Activated naive CD4-positive, alpha-beta T cell treated with anti-CD3 and anti-CD28 coated beads, Interleukin-2, amount 50 U/mL, for 24 hours (primary cell): ENCODE measurements at regions not wholly inside any gene's neighbourhood (a gene's known extent, or its start where the extent isn't known, plus 50 kb on each side); places are given as distances from the start of the nearest gene placed in this dataset.
"Not testable (repeated sequence)": the region's sequence is repeated elsewhere in the genome, so short reads cannot be mapped to it uniquely, and the experiment has no call there.

Experiments
- H3K27ac Mint-ChIP-seq: one replicate; pipeline ENCODE4 v1.8.0; 2021; ENCODE audit warnings: mild to moderate bottlenecking, mixed read lengths
- H3K27me3 Mint-ChIP-seq: one replicate; pipeline ENCODE4 v1.8.0; 2021; ENCODE audit warnings: mixed read lengths
- H3K36me3 Mint-ChIP-seq: one replicate; pipeline ENCODE4 v1.8.0; 2021; ENCODE audit warnings: mixed read lengths
- H3K4me1 Mint-ChIP-seq: one replicate; pipeline ENCODE4 v1.8.0; 2021; ENCODE audit warnings: mixed read lengths
- H3K4me3 Mint-ChIP-seq: one replicate; pipeline ENCODE4 v1.8.0; 2021; ENCODE audit warnings: mild to moderate bottlenecking, mixed read lengths
- H3K9me3 Mint-ChIP-seq: one replicate; pipeline ENCODE4 v1.8.0; 2021; ENCODE audit warnings: mixed read lengths

- H3K36me3 Mint-ChIP-seq: no peaks in the 10 kb centered on the region
- H3K27me3 Mint-ChIP-seq: peaks cover 3% of the 10 kb centered on the region
- no peak overlapping the region for H3K27ac Mint-ChIP-seq
- H3K9me3 Mint-ChIP-seq: no peaks in the 10 kb centered on the region
- H3K4me1 Mint-ChIP-seq: no peaks in the 10 kb centered on the region
- no peak overlapping the region for H3K4me3 Mint-ChIP-seq
Measured at GRCh38 chr9:84054341-84055010, 73.9 kb downstream of the RMI1 start.

GRCh38 chr9:84057662-84058061, 77.1 kb downstream of the RMI1 start:
- no peak overlapping the region for H3K4me3 Mint-ChIP-seq
- H3K36me3 Mint-ChIP-seq: no peaks in the 10 kb centered on the region
- no peaks in the 10 kb centered on the region for H3K4me1 Mint-ChIP-seq
- H3K9me3 Mint-ChIP-seq: no peaks in the 10 kb centered on the region
- H3K27me3 Mint-ChIP-seq: peaks cover 3% of the 10 kb centered on the region
- no peak overlapping the region for H3K27ac Mint-ChIP-seq

DNA sequence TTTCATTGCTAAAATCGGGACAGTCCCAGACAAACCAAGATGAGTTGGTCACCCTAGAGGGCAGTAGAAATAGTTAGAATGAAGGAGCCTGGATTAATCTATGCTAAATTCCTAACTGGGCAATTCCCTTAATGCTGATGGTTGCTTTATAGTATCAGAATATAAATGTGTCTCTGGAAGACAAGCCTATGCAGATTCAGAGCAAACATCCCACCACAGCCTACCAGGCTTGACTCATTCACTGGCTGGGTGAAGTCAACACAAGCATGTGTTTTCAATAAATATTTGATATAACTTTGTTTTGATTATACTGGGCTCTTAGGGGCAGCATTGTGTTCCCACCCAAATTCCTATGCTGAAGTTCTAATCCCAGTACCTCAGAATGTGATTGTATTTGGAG, 79.3 kb downstream of the RMI1 start:
- no peak overlapping the region for H3K27ac Mint-ChIP-seq
- no peaks in the 10 kb centered on the region for H3K4me1 Mint-ChIP-seq
- H3K27me3 Mint-ChIP-seq: peaks cover 3% of the 10 kb centered on the region

DNA sequence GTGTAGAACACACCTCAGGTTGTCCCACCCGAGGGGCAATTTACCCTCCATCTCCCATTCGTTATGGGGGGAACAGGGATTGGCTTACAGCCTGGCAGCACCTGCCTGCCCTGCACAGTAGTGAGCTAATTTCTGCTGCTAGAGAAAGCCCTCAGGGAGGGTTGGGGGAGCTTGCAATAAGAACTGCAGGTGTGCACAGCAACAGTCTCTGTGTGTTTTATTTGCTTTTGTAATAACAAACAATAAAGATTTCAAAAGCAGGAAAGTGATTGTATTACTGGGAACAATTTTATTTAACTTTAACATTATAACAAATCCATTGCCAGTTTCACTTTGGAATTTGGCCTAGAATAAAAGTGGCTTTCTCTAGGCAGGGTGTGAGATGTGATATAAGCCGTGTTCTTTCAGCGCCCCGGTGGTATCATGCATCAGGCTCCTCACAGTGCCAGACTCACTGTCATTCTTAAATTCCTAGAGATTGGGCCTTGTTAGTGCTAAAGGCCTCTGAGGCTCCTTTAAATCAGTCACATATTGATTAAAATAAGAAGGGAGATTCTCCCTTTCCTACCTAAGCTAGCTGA, 81.1 kb downstream of the RMI1 start:
- Mint-ChIP-seq H3K4me3 (no peak overlapping the region), H3K9me3 (no peaks in the 10 kb centered on the region), H3K27me3 (peaks cover 3% of the 10 kb centered on the region), H3K27ac (no peak overlapping the region), H3K4me1 (no peaks in the 10 kb centered on the region), H3K36me3 (no peaks in the 10 kb centered on the region)

More for the DNA sequence above, 79.3 kb downstream of the RMI1 start:
- Mint-ChIP-seq H3K9me3 (no peaks in the 10 kb centered on the region), H3K4me3 (no peak overlapping the region), H3K36me3 (no peaks in the 10 kb centered on the region)

DNA sequence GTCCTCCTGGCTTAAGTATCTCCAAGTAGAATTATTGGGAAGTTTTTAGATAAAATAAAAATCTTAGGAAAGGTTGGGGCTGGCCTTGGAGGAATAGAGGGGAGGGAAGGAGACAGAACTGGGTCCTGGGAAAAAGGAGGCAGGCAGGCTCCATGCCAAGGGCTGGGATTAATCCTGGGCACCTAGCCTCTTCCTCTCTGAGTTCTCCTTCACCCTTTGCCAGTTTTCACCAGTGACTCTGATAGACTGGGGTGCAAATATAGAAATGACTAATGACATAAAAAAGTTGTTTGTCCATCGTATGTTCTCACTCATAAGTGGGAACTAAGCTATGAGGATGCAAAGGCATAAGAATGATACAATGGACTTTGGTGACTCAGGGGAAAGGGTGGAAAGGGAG, 81.9 kb downstream of the RMI1 start:
- Mint-ChIP-seq H3K27me3 (peaks cover 3% of the 10 kb centered on the region), H3K9me3 (no peaks in the 10 kb centered on the region), H3K27ac (no peak overlapping the region), H3K4me1 (no peaks in the 10 kb centered on the region), H3K4me3 (no peak overlapping the region), H3K36me3 (no peaks in the 10 kb centered on the region)

DNA sequence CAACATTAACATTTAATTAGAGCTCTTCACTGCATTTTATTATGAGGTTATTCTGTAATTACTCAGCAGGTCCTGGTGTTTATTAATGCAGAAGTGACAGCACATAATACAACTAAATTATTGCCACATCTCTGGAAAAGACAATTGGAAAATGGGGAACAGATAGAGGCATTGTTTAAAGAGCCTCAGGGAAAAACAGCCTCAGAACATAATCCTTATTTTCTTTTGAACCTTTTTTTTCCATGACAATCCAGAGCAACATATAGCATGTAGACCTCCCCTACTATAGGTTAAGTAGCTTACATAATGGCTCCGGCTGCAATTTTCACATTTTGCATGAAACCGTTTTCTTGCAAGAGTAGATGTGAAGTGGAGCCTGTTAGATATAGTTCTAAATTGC, 87.2 kb downstream of the RMI1 start:
- no peak overlapping the region for H3K4me3 Mint-ChIP-seq
- H3K27ac Mint-ChIP-seq: no peak overlapping the region
- H3K4me1 Mint-ChIP-seq: no peaks in the 10 kb centered on the region
- H3K9me3 Mint-ChIP-seq: no peaks in the 10 kb centered on the region
- no peaks in the 10 kb centered on the region for H3K36me3 Mint-ChIP-seq
- no peaks in the 10 kb centered on the region for H3K27me3 Mint-ChIP-seq

- no peak overlapping the region for H3K4me3 Mint-ChIP-seq
Measured at GRCh38 chr9:84068872-84069271, 88.3 kb downstream of the RMI1 start.

GRCh38 chr9:84070590-84070989, 90.0 kb downstream of the RMI1 start:
- Mint-ChIP-seq H3K36me3 (peaks cover 1% of the 10 kb centered on the region), H3K27me3 (no peaks in the 10 kb centered on the region), H3K4me3 (no peak overlapping the region), H3K27ac (no peak overlapping the region), H3K9me3 (no peaks in the 10 kb centered on the region), H3K4me1 (no peaks in the 10 kb centered on the region)

More at GRCh38 chr9:84068872-84069271, 88.3 kb downstream of the RMI1 start:
- H3K9me3 Mint-ChIP-seq: no peaks in the 10 kb centered on the region
- H3K4me1 Mint-ChIP-seq: no peaks in the 10 kb centered on the region
- H3K36me3 Mint-ChIP-seq: no peaks in the 10 kb centered on the region
- H3K27ac Mint-ChIP-seq: no peak overlapping the region
- no peaks in the 10 kb centered on the region for H3K27me3 Mint-ChIP-seq

DNA sequence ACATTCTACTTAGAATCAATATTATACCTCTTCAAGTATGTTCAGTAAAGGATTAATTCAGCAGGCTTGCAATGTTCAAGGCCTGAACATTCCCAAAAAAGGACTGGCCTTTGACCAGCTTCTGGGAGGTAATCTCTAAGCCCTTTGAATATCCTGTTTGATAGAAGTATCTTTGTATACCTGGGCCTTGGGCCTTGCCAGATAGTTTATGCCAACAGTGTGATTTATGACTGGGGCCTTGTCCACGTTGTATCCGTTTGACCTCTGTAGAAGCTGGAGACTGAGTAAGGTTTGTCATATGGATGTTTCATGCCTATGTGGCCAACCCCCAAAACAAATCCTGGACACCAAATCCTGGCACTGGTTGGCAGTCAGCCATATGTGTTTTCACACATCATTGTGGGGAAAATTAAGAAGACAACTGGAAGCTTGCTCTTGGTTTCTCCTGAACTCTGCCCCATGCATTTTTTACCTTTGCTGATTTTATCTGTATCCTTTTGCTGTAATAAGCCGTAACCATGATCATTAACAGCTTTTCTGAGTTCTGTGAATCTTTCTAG, 92.1 kb downstream of the RMI1 start:
- no peak overlapping the region for H3K27ac Mint-ChIP-seq
- H3K9me3 Mint-ChIP-seq: no peaks in the 10 kb centered on the region
- no peaks in the 10 kb centered on the region for H3K27me3 Mint-ChIP-seq
- no peak overlapping the region for H3K4me3 Mint-ChIP-seq
- no peaks in the 10 kb centered on the region for H3K4me1 Mint-ChIP-seq
- peaks cover 1% of the 10 kb centered on the region for H3K36me3 Mint-ChIP-seq

DNA sequence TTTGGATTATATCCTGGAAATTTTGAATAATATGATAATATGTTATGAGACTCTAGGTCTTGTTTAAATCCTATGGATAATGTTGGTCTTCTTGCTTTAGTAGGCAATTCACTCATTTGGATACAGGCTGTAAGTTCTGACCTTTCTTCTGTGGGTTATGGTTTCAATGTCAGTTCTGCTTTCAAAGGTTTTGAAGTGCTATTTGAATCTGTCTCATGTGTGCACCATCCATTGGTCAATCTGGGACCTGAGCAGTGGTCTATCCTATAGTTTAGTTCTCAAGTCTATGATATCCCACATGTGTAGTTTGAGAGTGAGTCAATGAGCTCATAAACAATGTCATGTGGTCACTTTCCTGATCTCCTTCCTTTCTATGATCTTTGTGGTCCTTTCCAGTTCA, 94.4 kb downstream of the RMI1 start:
- no peaks in the 10 kb centered on the region for H3K4me1 Mint-ChIP-seq
- no peaks in the 10 kb centered on the region for H3K27me3 Mint-ChIP-seq
- H3K36me3 Mint-ChIP-seq: peaks cover 1% of the 10 kb centered on the region
- H3K9me3 Mint-ChIP-seq: no peaks in the 10 kb centered on the region
- no peak overlapping the region for H3K27ac Mint-ChIP-seq
- H3K4me3 Mint-ChIP-seq: no peak overlapping the region

- H3K27me3 Mint-ChIP-seq: peaks cover 1% of the 10 kb centered on the region
- H3K27ac Mint-ChIP-seq: no peak overlapping the region
- no peaks in the 10 kb centered on the region for H3K4me1 Mint-ChIP-seq
- no peak overlapping the region for H3K4me3 Mint-ChIP-seq
- peaks cover 1% of the 10 kb centered on the region for H3K36me3 Mint-ChIP-seq
- H3K9me3 Mint-ChIP-seq: no peaks in the 10 kb centered on the region
Measured at GRCh38 chr9:84076384-84076783, 95.8 kb downstream of the RMI1 start.

- not testable (repeated sequence) for H3K4me1 Mint-ChIP-seq
Measured at GRCh38 chr9:84077816-84078215, 97.2 kb downstream of the RMI1 start.

GRCh38 chr9:84079994-84080393, 99.4 kb downstream of the RMI1 start:
- H3K36me3 Mint-ChIP-seq: no peaks in the 10 kb centered on the region
- peaks cover 3% of the 10 kb centered on the region for H3K27me3 Mint-ChIP-seq
- no peak overlapping the region for H3K27ac Mint-ChIP-seq
- no peaks in the 10 kb centered on the region for H3K4me1 Mint-ChIP-seq
- H3K9me3 Mint-ChIP-seq: no peaks in the 10 kb centered on the region
- no peak overlapping the region for H3K4me3 Mint-ChIP-seq

More at GRCh38 chr9:84077816-84078215, 97.2 kb downstream of the RMI1 start:
- H3K27ac Mint-ChIP-seq, H3K9me3 Mint-ChIP-seq, H3K4me3 Mint-ChIP-seq, H3K27me3 Mint-ChIP-seq, H3K36me3 Mint-ChIP-seq: not testable (repeated sequence)

DNA sequence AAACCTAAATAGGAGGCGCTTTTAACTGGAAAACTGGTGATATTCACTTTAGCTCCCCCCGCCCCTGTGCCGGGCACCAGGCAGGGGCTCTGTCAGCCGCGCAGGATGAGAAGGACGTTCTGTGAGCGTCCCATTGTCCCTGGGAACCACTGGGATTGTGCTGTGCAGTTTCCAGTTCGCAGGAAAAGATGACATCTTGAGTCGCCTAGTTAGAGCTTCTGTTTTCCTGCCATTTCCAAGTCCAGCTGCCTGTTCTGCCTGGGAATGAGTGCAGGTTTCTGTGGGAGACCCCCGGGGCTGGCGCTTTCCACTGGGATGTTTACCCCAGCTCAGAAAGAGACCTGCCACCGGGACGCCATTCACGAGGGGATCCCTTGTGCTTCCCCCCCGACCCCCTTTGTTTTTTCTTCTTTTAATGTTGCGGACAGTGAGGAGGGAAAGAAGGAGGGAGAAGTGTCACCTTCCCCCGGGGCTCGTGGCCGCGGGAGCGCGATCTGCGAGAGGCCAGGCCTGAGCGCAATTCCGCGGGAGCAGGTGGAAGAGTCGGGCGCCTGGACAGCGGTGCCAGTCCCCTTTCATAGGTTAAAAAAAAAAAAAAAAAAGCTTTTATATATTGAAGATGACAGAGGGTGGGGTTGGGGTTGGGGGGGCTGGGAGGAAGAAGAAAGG, 121.5 kb downstream of the RMI1 start:
- H3K27me3 Mint-ChIP-seq: peaks cover 18% of the 10 kb centered on the region
- H3K9me3 Mint-ChIP-seq: no peaks in the 10 kb centered on the region
- no peaks in the 10 kb centered on the region for H3K36me3 Mint-ChIP-seq
- H3K27ac Mint-ChIP-seq: no peak overlapping the region
- peaks cover 1% of the 10 kb centered on the region for H3K4me1 Mint-ChIP-seq
- no peak overlapping the region for H3K4me3 Mint-ChIP-seq

DNA sequence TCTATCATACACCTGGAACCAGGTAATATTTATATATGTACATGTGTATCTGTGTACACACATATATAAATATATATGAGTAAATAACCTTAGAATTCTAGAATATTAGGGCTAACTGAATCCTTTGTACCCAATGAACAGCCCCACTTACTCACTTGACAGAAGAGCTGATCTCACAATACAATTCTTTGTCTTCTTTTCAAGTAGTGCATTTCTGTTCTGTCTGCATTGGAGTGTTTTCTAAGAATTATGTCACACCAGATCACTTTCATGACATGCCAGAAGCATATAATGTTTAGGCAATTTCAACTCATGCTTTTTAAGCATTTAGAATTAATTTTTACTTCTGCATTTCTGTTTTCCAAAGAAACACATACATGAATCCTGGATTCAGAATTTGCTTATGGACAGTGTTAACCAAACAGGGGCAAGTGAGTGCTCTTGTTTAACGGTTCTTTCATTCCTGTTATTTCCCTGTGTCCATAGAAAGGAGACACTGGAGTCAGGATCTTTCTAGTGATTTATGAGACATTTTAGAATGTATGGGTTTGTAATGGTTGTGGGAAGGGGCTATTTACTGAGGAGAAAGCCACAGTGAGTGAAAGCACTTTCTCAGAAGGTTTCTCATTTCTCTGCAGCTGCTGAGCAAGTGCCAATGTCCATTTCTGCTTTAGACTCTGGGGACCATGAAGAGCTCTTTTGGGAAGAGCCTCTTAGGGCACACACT, 123.2 kb downstream of the RMI1 start:
- Mint-ChIP-seq H3K9me3 (no peaks in the 10 kb centered on the region), H3K36me3 (no peaks in the 10 kb centered on the region), H3K27me3 (peaks cover 21% of the 10 kb centered on the region), H3K4me3 (no peak overlapping the region), H3K4me1 (peaks cover 18% of the 10 kb centered on the region), H3K27ac (no peak overlapping the region)

DNA sequence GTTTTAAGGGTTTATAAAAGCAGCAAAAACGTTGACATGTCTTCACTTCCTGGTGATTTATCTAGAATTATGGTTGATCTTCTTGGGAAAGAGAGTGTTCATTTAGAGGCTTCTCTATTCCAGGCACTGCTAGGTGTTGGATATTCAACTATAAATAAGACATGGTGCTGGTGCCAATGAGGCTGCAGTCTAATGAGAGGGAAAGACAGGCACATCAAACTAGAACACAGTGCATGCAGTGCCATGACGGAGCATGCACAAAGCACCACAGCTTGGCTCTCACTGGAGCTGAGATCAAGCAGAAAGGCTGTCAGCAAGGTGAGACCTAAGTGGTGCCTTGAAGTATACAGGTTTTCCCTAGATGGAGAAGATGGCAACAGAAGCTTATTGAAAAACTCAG, 126.5 kb downstream of the RMI1 start:
- Mint-ChIP-seq H3K27me3 (peaks cover 18% of the 10 kb centered on the region), H3K4me3 (no peak overlapping the region), H3K27ac (no peak overlapping the region), H3K4me1 (peaks cover 18% of the 10 kb centered on the region), H3K9me3 (no peaks in the 10 kb centered on the region), H3K36me3 (no peaks in the 10 kb centered on the region)
